Tibial nerve (tissue), 4 donors: ENCODE measurements at regions not wholly inside any gene's neighbourhood (a gene's known extent, or its start where the extent isn't known, plus 50 kb on each side); places are given as distances from the start of the nearest gene placed in this dataset.

Experiments used
- CTCF ChIP-seq, 5 experiments: fragments of 200-600 bp in 3 of 5; fragments of 450-650 bp in 2 of 5; sonication (generic) in 3 of 5; IDR thresholded peaks; one replicate each; pipeline ENCODE4 v1.5.1; 2016 to 2019; ENCODE audit warnings: antibody characterized with exemption in 5 of 5, mild to moderate bottlenecking in 3 of 5, moderate library complexity in 2 of 5
- EP300 ChIP-seq, 2 donors: sonication (generic); formaldehyde crosslinking; IDR thresholded peaks; one replicate each; pipeline ENCODE4 v1.6.1; 2017; ENCODE audit warnings: antibody characterized with exemption in 2 of 2, mild to moderate bottlenecking in 1 of 2

DNA sequence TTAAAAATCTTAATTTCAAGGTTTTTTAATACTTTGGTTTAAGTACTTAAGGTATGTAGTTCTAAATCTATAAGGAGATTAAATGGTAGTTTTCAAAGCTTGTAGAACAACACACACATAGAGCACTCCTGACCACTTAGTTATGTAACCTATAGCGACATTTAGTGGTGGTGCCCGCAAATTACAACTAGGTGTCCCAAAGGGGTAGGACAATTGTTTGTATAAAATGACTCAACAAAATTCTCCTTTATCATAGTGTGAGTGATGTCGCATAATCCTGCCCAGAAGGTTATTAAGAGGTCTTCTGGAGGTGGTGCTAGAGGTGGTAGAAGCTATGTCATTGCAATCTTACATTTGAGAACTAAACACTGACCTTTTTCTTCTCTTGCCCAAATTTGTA lies 373.0 kb upstream of the RASGEF1B start:
- TF ChIP-seq EP300 (IDR thresholded peaks at IDR 0.05) = no peak
- TF ChIP-seq CTCF (IDR thresholded peaks at IDR 0.05) = peak; percentile 70 to 86 (median 80)
